SK-MEL-5 (cell line): ENCODE measurements at regions not wholly inside any gene's neighbourhood (a gene's known extent, or its start where the extent isn't known, plus 50 kb on each side); places are given as distances from the start of the nearest gene placed in this dataset.
A peak's percentile ranks its signal among the peaks of the same experiment; 100 is the strongest.

Source experiments
- DNase-seq: peaks from one replicate; pipeline ENCODE4 v3.0.0-alpha.2; 2016; ENCODE audit warnings: low read depth, low spot score
- in situ Hi-C: cut with HindIII; loops from 2 replicates; pipeline ENCODE4 v1.10.0; 2016; ENCODE audit warnings: low sequenced_read_pairs, high pct_unique_total_duplicates, low pct_unique_long_range_greater_than_20kb

DNA sequence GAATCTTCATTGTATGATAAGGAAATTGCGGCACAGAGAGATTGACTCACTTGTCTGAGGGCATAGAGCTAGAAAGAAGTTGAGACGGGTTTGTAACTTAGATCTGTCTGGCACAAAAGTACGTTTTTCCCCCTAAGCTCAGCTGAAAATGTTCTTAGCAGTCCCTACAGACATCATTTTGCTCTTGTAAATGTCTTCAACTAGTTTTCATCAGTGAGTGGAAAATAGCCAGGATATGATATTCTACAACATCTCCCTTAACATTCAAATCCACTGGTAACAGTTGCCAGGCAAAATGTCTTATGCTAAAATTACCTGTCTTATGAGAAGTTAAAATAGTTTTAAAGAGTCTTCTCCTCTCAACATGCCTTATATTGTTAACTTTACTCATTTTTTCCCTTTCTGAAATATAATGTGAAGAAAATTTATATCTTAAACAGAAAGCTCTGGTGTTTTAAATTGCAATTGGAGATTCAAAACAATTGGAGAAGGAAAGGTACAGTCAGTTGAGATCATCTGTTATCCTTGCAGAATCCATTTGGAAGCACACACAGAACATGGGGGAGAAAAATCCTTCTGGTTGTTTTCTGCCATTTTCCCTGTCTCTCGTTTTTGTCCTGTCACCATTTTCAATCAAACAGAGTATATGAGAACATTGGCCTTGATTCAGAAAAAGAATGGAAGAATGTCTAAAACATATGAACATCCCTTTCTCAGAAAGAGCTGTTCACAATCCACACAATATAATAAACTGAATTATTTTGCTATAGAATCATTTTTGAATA lies 255.0 kb downstream of the TRIB2 start:
- in situ Hi-C loops = no loop called here
- DNase-seq = no peak

DNA sequence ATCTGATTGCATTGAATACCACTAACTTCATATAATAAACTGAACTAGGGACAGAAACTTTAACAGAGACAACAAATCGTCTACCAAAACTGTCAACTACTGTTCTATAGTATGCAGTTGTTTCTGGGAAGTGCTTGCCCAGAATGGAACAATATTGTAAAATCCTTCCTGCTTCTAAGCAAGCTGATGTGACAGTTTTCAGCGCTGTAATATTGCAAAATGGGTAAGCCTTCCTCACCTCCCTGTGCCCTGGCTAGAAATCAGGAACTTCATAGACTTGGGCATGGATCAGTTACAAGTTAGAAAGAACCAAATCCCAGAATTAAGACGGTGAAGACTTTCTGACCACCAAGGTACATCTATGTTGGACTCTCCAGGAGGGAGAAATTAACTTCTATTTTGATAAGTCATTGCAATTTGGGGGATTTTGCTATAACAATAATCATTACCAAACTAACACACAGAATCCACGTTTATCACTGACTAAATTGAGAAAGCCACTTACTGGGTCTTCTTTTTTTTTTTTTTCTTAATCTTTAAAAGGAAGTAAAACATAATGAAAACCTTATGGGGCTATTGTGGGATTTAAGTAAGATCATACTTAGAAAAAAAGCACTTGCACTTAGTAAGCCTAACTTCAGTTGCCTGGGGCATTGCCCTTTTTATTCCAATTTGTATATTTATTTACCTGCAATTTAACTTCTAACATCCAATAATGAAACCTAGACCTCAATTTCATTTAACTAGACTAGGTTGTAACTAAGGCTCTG lies 261.5 kb downstream of the TRIB2 start:
- in situ Hi-C loops = no loop called here

DNA sequence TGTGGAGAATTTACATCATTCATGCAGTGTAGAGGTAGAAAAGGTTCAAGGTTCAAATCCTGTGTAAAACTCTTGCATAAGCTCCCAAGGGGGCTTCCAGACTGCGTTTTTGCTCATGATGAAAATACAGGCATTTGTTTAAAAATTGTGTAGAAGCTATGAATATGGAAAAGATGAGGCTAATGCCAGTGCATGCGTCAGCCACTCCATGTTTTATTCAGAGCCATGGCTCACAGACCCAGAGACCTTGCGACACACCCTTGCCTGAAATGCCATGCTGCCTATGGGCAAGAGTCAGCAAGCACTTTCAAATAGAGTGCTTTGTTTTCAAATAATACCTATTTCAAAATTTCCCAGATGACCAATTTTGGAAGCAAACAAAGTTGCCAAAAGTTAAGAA lies 262.3 kb downstream of the TRIB2 start:
- in situ Hi-C loops = no loop called here
- DNase-seq = peak; percentile 97

More for the DNA sequence above, 261.5 kb downstream of the TRIB2 start:
- DNase-seq = peak; percentile 32

GRCh38 chr2:12980817-12981216 lies 264.1 kb downstream of the TRIB2 start:
- DNase-seq = no peak
- in situ Hi-C loops = no loop called here

DNA sequence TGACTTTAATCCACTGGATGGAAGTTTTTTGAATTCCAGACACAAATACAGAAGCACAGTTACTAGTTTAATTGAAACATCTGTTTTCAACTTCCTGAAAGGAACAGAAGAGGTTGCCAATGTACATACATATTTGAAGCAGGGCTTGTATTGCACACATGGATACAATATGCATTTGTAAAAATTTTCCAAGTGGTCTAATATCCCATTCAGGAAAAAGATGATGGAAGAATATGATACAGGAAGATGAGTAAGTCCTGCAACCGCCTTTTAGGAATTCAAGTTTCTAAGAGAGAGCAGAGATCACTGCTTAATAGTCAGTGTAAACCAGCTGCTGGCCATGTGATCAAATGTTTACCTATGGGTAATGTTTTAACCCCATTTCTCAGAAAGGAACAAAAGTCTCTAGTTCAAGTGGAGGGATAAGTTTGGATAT lies 265.4 kb downstream of the TRIB2 start:
- in situ Hi-C loops = no loop called here
- DNase-seq = no peak

- in situ Hi-C loops = no loop called here
- no peak for DNase-seq
Observed at GRCh38 chr2:12987246-12987645, 270.5 kb downstream of the TRIB2 start.

DNA sequence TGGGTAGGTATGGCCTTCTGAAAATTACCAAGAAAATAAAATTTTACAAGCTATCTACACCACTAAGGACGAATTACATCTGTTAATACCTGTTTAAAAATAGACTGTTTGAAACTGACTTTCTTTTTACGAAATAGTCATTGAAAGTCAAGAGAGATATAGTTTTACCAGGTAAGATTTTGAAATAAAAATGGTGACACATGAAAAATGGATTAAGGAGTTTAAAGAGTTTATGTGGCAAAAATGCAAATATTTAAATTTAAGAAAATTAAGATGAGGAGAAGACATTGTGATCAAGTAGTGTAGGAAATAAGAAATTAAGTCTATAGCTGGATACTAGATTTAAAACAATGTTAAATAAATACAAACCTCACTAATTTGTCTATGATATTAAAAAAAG lies 271.5 kb downstream of the TRIB2 start:
- no peak for DNase-seq
- in situ Hi-C loops = no loop called here

DNA sequence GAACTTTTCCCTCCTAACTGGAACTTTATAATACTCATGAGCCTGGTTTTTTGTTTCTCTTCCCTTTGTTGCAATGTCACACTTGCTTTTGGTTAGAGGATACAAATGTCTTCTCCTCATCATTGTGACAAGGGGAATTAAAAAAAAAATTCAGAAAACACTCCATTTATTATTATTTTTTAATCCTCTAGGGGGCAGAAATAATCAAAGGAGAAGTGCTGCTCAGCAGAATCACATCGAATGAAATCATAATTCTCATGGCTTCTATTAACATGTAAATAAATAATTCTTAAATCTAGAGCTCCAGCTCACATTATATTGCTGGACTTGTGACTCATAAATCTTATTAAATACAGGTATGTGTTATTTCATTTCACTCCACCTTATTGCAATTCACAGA lies 273.8 kb downstream of the TRIB2 start:
- in situ Hi-C loops = no loop called here

DNA sequence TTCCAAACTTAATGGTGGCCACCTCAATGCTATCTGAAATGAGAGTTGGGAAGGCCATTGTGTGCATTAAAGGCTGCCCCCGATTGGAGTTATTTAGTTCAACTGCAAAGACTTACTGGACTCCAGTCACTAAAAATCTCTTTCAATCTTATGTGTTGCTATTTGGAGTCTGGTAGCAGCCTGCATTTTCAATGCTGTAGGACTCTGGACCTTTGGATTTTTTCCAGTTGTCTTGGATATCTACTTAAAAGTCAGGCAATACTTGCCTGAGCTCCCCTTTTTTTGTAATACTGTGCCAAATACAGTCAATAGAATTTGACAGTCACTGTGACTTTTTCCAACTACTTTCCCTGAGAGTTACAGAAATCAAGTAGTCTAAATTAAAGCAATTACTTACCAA lies 281.9 kb downstream of the TRIB2 start:
- DNase-seq = no peak
- in situ Hi-C loops = no loop called here

More for the DNA sequence above, 273.8 kb downstream of the TRIB2 start:
- DNase-seq = peak; percentile 46

GRCh38 chr2:13000664-13001363 lies 284.1 kb downstream of the TRIB2 start:
- in situ Hi-C loops = no loop called here
- no peak for DNase-seq

DNA sequence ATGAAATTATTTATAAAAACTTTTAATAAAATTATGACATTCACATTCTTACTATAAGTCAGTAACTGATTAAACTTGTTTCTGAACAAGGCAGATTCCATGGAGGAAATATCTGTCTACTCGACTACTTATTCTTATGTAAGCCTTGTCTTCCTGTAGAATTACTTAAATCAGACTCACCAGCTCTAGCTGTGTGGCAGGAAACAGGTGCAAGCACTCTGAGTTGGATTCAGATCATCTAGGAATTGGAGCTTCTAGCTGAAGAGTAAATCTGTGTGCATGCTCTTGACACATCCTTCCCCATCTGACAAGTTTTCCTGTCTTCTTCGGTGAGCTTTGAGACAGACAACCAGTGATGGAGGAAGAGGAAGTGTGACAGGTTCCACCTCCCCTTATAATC lies 284.7 kb downstream of the TRIB2 start:
- no peak for DNase-seq
- in situ Hi-C loops = no loop called here

GRCh38 chr2:13002536-13003331 lies 286.0 kb downstream of the TRIB2 start:
- no peak for DNase-seq
- in situ Hi-C loops = no loop called here

GRCh38 chr2:13003500-13003899 lies 286.8 kb downstream of the TRIB2 start:
- no peak for DNase-seq
- in situ Hi-C loops = no loop called here

DNA sequence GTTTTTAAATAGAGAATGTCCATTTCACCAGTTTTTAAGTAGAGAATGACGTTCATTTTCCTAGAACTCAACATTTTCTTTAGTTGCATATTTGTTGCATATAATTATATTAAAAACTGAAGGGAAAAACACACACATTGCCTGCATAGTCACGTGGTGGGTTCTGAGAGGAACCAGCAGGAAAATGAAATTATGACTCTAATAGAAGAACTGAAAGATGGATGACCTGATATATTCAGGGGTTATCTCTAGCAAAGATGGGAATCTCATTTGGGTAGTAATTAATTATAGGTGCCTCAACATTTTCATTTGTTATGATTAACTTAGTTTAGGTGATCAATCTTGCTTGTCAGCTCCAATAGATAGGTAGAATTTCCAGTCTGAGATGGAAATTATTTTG lies 288.3 kb downstream of the TRIB2 start:
- in situ Hi-C loops = no loop called here
- DNase-seq = no peak

DNA sequence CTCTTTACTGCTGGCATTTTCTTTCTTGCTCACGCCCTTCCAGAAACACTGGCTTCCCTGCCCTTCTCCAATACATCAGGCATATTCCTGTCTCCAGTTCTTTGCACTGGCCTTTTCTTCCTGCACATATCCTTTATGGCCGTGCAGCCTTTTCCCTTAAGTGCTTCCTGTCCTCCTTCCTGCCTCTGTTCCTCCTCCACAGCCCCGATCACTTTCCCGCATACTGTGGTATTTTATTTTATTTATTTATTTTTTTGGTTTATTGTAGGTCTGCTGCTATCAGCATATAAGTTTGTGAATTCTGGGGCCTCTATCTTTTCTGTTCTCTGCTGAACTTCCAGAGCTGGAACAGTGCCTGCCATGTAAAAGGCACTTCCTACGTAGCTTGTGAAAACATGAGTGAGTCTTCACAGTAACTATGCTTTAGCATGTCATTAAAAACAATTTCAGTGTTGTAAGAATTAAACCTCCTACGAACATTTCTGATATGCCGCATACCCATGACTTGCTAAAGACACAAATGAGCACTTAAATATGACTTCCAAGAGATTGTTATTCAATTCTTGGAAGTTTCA lies 289.1 kb downstream of the TRIB2 start:
- peak; percentile 56 for DNase-seq
- in situ Hi-C loops = no loop called here

DNA sequence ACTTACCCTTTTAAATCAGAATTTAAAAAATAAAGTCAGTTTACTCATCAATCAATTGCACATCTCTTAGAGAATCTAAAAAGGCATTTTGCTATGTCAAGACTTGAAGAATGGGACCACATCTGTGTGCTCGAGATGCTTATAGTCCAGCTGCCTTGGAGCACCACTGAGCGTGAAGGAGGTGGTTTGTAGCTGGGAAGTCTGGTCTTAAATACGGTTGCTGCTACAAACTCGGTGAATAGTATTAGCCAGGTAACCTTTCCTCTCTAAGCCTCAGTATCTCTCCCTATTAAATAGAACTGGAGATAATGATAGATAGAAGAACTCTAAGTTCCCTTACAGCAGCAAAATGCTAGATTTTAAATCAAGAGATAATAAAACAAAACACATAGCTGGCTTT lies 289.7 kb downstream of the TRIB2 start:
- in situ Hi-C loops = no loop called here
- DNase-seq = peak; percentile 53
